PC-3 (cell line): ENCODE measurements at regions not wholly inside any gene's neighbourhood (a gene's known extent, or its start where the extent isn't known, plus 50 kb on each side); places are given as distances from the start of the nearest gene placed in this dataset.

ENCODE experiments used
- ATAC-seq: fragments of 200-7000 bp; cut with Tn5 transposase; 2 replicates; pipeline ENCODE4 v1.9.1; 2020; ENCODE audit warnings: mild to moderate bottlenecking, moderate library complexity
- BruUV-seq: library from RNA; stranded (reverse); fragments of 400-500 nt; replicated peaks from 2 replicates; lab custom pipeline; 2021; lab: Mats Ljungman, UMichigan
- CTCF ChIA-PET: fragments of 300-600 bp; sonication (Branson Sonifier 250); formaldehyde crosslinking; loops from one replicate; lab custom pipeline; 2022; ENCODE audit warnings: antibody characterized with exemption; lab: Charles Lee
- POLR2A ChIA-PET: fragments of 300-600 bp; sonication (Branson Sonifier 250); formaldehyde crosslinking; loops from one replicate; lab custom pipeline; 2022; ENCODE audit warnings: antibody characterized with exemption; ENCODE audit not compliant: unreplicated experiment; lab: Charles Lee
- DNase-seq: peaks from one replicate; pipeline ENCODE4 v3.0.0-alpha.2; 2015
- H2AFZ ChIP-seq: fragments of 300-600 bp; sonication (generic); 2 replicates; pipeline ENCODE4 v1.6.0; 2016; ENCODE audit warnings: antibody characterized with exemption, low read length
- H3F3A ChIP-seq: fragments of 300-600 bp; sonication (generic); one replicate; pipeline ENCODE4 v1.6.0; 2017; ENCODE audit warnings: antibody characterized with exemption, low read length, control low read depth, mild to moderate bottlenecking; ENCODE audit not compliant: unreplicated experiment
- H3K27ac ChIP-seq: fragments of 300-600 bp; sonication (generic); 2 replicates; pipeline ENCODE4 v1.5.1; 2016; ENCODE audit warnings: mild to moderate bottlenecking, low read length
- H3K27me3 ChIP-seq: fragments of 300-600 bp; sonication (generic); 2 replicates; pipeline ENCODE4 v1.6.1; 2016; ENCODE audit warnings: low read length, mixed read lengths
- H3K36me3 ChIP-seq: fragments of 300-600 bp; sonication (generic); 2 replicates; pipeline ENCODE4 v1.6.1; 2016; ENCODE audit warnings: low read depth, mixed run types, low read length, mixed read lengths
- H3K4me1 ChIP-seq: fragments of 300-600 bp; sonication (generic); 2 replicates; pipeline ENCODE4 v1.5.1; 2016; ENCODE audit warnings: low read length; ENCODE audit not compliant: insufficient read depth
- H3K4me2 ChIP-seq: fragments of 300-600 bp; sonication (generic); 2 replicates; pipeline ENCODE4 v1.6.0; 2016; ENCODE audit warnings: low read length
- H3K4me3 ChIP-seq: fragments of 300-600 bp; sonication (generic); 2 replicates; pipeline ENCODE4 v1.5.1; 2016; ENCODE audit warnings: mild to moderate bottlenecking, low read length, mixed read lengths
- H3K79me2 ChIP-seq: fragments of 300-600 bp; sonication (generic); 2 replicates; pipeline ENCODE4 v1.6.1; 2017; ENCODE audit warnings: low read length, mixed read lengths
- H3K9ac ChIP-seq: fragments of 300-600 bp; sonication (generic); 2 replicates; pipeline ENCODE4 v1.6.0; 2016; ENCODE audit warnings: mild to moderate bottlenecking, low read length
- H3K9me2 ChIP-seq: fragments of 300-600 bp; sonication (generic); replicated peaks from 2 replicates; pipeline ENCODE4 v1.6.1; 2016; ENCODE audit warnings: mixed run types, low read length, mixed read lengths
- H3K9me3 ChIP-seq: fragments of 300-600 bp; sonication (generic); 2 replicates; pipeline ENCODE4 v1.6.1; 2016; ENCODE audit warnings: low read length, mixed read lengths
- H4K20me1 ChIP-seq: fragments of 300-600 bp; sonication (generic); 2 replicates; pipeline ENCODE4 v1.6.1; 2016; ENCODE audit warnings: low read length, mixed read lengths
- CTCF ChIP-seq: fragments of 300-600 bp; sonication (generic); conservative IDR thresholded peaks from 2 replicates; pipeline ENCODE4 v1.5.1; 2017; ENCODE audit warnings: antibody characterized with exemption, low read depth, mild to moderate bottlenecking, low read length
- EZH2 ChIP-seq: fragments of 300-600 bp; sonication (generic); IDR thresholded peaks from one replicate; pipeline ENCODE4 v1.6.1; 2017; ENCODE audit warnings: antibody characterized with exemption, mild to moderate bottlenecking, low read length; ENCODE audit not compliant: unreplicated experiment
- EZH2phosphoT487 ChIP-seq: fragments of 300-600 bp; sonication (generic); IDR thresholded peaks from 2 replicates; pipeline ENCODE4 v1.6.1; 2018; ENCODE audit warnings: mild to moderate bottlenecking, antibody characterized with exemption, low read length, borderline replicate concordance
- intact Hi-C: fragments of 100-400 bp; cut with micrococcal nuclease; formaldehyde crosslinking; loops from 2 replicates; pipeline ENCODE4 v1.9.0; 2023

- ATAC-seq: no peak
- H3F3A ChIP-seq: no peaks in the 10 kb centered on the region
- no peak overlapping the region for H3K9ac ChIP-seq
- intact Hi-C loops: no loop called here
- no peaks in the 10 kb centered on the region for H3K4me1 ChIP-seq
- no peak overlapping the region for H3K4me2 ChIP-seq
- no TSS peak for BruUV-seq
- no peaks in the 10 kb centered on the region for H3K9me2 ChIP-seq
- H2AFZ ChIP-seq: no peak overlapping the region
- TF ChIP-seq EZH2: no peak
- no peak for TF ChIP-seq EZH2phosphoT487
- no peak for TF ChIP-seq CTCF
- no peaks in the 10 kb centered on the region for H4K20me1 ChIP-seq
- H3K27ac ChIP-seq: no peak overlapping the region
- peaks cover 32% of the 10 kb centered on the region for H3K27me3 ChIP-seq
- H3K9me3 ChIP-seq: no peaks in the 10 kb centered on the region
- ChIA-PET CTCF (no interaction called here), POLR2A (no interaction called here)
- H3K36me3 ChIP-seq: no peaks in the 10 kb centered on the region
- no peak for DNase-seq
- no peak overlapping the region for H3K4me3 ChIP-seq
- no peaks in the 10 kb centered on the region for H3K79me2 ChIP-seq
Observed at GRCh38 chr2:126788113-126788512, 110.6 kb upstream of the TEX51 start.

- Histone ChIP-seq H3K9ac (no peak overlapping the region), H2AFZ (no peak overlapping the region), H3K4me2 (no peak overlapping the region), H3K27me3 (peaks cover 33% of the 10 kb centered on the region), H3K9me3 (no peaks in the 10 kb centered on the region), H3K9me2 (no peaks in the 10 kb centered on the region), H3K36me3 (no peaks in the 10 kb centered on the region), H3F3A (no peaks in the 10 kb centered on the region), H3K4me1 (no peaks in the 10 kb centered on the region), H3K79me2 (no peaks in the 10 kb centered on the region), H3K27ac (no peak overlapping the region), H3K4me3 (no peak overlapping the region), H4K20me1 (no peaks in the 10 kb centered on the region)
- BruUV-seq: no TSS peak
- intact Hi-C loops: no loop called here
- TF ChIP-seq EZH2 (no peak), EZH2phosphoT487 (no peak), CTCF (no peak)
- ChIA-PET CTCF (no interaction called here), POLR2A (no interaction called here)
- ATAC-seq: no peak
- no peak for DNase-seq
Observed at GRCh38 chr2:126788652-126789051, 110.0 kb upstream of the TEX51 start.

- Histone ChIP-seq H3K4me3 (no peak overlapping the region), H3K9me2 (no peaks in the 10 kb centered on the region), H3K9ac (no peak overlapping the region), H3K27ac (no peak overlapping the region), H3K27me3 (peaks cover 53% of the 10 kb centered on the region), H4K20me1 (no peaks in the 10 kb centered on the region), H3K36me3 (no peaks in the 10 kb centered on the region), H3K79me2 (no peaks in the 10 kb centered on the region), H3K4me2 (no peak overlapping the region), H2AFZ (no peak overlapping the region), H3K4me1 (no peaks in the 10 kb centered on the region), H3F3A (no peaks in the 10 kb centered on the region), H3K9me3 (no peaks in the 10 kb centered on the region)
- DNase-seq (no peak), ATAC-seq (no peak)
- ChIA-PET POLR2A (no interaction called here), CTCF (interaction anchor here (0.7 kb wide), 1 partner anchor 241 kb away, joined by 4 read pairs; no protein-coding TSS in a partner anchor)
- BruUV-seq: no TSS peak
- intact Hi-C loops: no loop called here
- no peak for TF ChIP-seq EZH2phosphoT487
- TF ChIP-seq CTCF: no peak
- TF ChIP-seq EZH2: no peak
Observed at GRCh38 chr2:126790987-126791780, 107.5 kb upstream of the TEX51 start.
